Sigmoid colon (tissue), 6 donors: ENCODE measurements at regions not wholly inside any gene's neighbourhood (a gene's known extent, or its start where the extent isn't known, plus 50 kb on each side); places are given as distances from the start of the nearest gene placed in this dataset.

Experiments
- DNase-seq: peaks from one replicate; pipeline ENCODE4 v3.0.0-alpha.2; 2019
- H3K27ac ChIP-seq, 4 donors: fragments of 200-600 bp; sonication (generic); one replicate each; pipeline ENCODE4 v1.5.1; 2016 to 2019; ENCODE audit warnings: mild to moderate bottlenecking in 1 of 4
- H3K27me3 ChIP-seq, 3 donors: fragments of 200-600 bp; sonication (generic); one replicate each; pipeline ENCODE4 v1.5.1; 2019; ENCODE audit warnings: mild to moderate bottlenecking in 1 of 3
- H3K36me3 ChIP-seq, 4 donors: fragments of 200-600 bp; sonication (generic); one replicate each; pipeline ENCODE4 v1.5.1; 2016 to 2019
- H3K4me1 ChIP-seq, 4 donors: fragments of 200-600 bp; sonication (generic); one replicate each; pipeline ENCODE4 v1.5.1; 2017 to 2019
- H3K4me3 ChIP-seq, 4 donors: fragments of 200-600 bp; sonication (generic); one replicate each; pipeline ENCODE4 v1.5.1; 2017 to 2019; ENCODE audit warnings: mild to moderate bottlenecking in 2 of 4, moderate library complexity in 1 of 4
- H3K9me3 ChIP-seq, 4 donors: fragments of 200-600 bp in 3 of 4; sonication (generic) in 3 of 4; one replicate each; pipeline versions ENCODE4 v1.5.1 to v1.6.1; 2013 to 2019
- CTCF ChIP-seq, 4 experiments: fragments of 450-650 bp in 3 of 4; fragments of 200-600 bp in 1 of 4; IDR thresholded peaks; one replicate each; pipeline ENCODE4 v1.5.1; 2016 to 2019; ENCODE audit warnings: antibody characterized with exemption in 4 of 4, mild to moderate bottlenecking in 3 of 4, moderate library complexity in 2 of 4
- EP300 ChIP-seq, 4 donors: sonication (generic); formaldehyde crosslinking; IDR thresholded peaks; one replicate each; pipeline ENCODE4 v1.6.1; 2017; ENCODE audit warnings: antibody characterized with exemption in 4 of 4
- POLR2A ChIP-seq, 2 donors: fragments of 450-650 bp; IDR thresholded peaks; one replicate each; pipeline ENCODE4 v1.6.1; 2016; ENCODE audit warnings: antibody characterized with exemption in 2 of 2, mild to moderate bottlenecking in 2 of 2, moderate library complexity in 2 of 2
- POLR2AphosphoS5 ChIP-seq, 4 donors: sonication (generic); formaldehyde crosslinking; IDR thresholded peaks; one replicate each; pipeline ENCODE4 v1.6.1; 2017; ENCODE audit warnings: antibody characterized with exemption in 4 of 4
- WGBS, 2 donors: extraction: QIAGEN DNeasy Blood & Tissue Kit; methylation state at CpG; one replicate each; pipeline ENCODE4 v1.1.7; 2013; 5-methylcytosine and 5-hydroxymethylcytosine counted together
- intact Hi-C: fragments of 100-400 bp; cut with DNase I; formaldehyde crosslinking; loops from one replicate; pipeline ENCODE4 v1.15.1; 2023
- donor health status: healthy with polysubstance abuse.
- donor health status: healthy.

- Histone ChIP-seq H3K9me3 (no peaks in the 10 kb centered on the region), H3K27ac (no peak overlapping the region), H3K36me3 (no peaks in the 10 kb centered on the region), H3K4me3 (no peak overlapping the region), H3K4me1 (peaks cover 0 to 15% (median 4%) of the 10 kb centered on the region in 4 donors), H3K27me3 (peaks cover 0 to 3% (median 0%) of the 10 kb centered on the region in 3 donors)
- WGBS, 2 donors: 58 to 69% methylated on average over 7 of the region's 7 CpGs
- no peak for DNase-seq
- TF ChIP-seq EP300 (IDR thresholded peaks at IDR 0.05): no peak
- no peak for TF ChIP-seq POLR2A (IDR thresholded peaks at IDR 0.05)
- TF ChIP-seq CTCF (IDR thresholded peaks at IDR 0.05): no peak
- no peak for TF ChIP-seq POLR2AphosphoS5 (IDR thresholded peaks at IDR 0.05)
- intact Hi-C loops: loop anchor here (2.0 to 10.0 kb wide), 6 partner anchors 89 to 535 kb away; partner anchors contain the start of gene BCOR
Observed at GRCh38 chrX:40265936-40266335, 168.2 kb upstream of the BCOR start.

GRCh38 chrX:40263014-40263560 is 165.3 kb upstream of the BCOR start:
- H3K9me3 ChIP-seq: no peaks in the 10 kb centered on the region
- peaks cover 0 to 15% (median 4%) of the 10 kb centered on the region in 4 donors for H3K4me1 ChIP-seq
- no peak overlapping the region for H3K4me3 ChIP-seq
- H3K36me3 ChIP-seq: no peaks in the 10 kb centered on the region
- intact Hi-C loops: loop anchor here (10.0 kb wide), 2 partner anchors 168 to 198 kb away; partner anchors contain the start of gene BCOR
- H3K27me3 ChIP-seq: peaks cover 0 to 3% (median 0%) of the 10 kb centered on the region in 3 donors
- WGBS, 2 donors: 67 to 69% methylated on average over 8 of the region's 8 CpGs
- no peak overlapping the region for H3K27ac ChIP-seq
- TF ChIP-seq POLR2A (IDR thresholded peaks at IDR 0.05) (no peak), EP300 (IDR thresholded peaks at IDR 0.05) (no peak), POLR2AphosphoS5 (IDR thresholded peaks at IDR 0.05) (no peak), CTCF (IDR thresholded peaks at IDR 0.05) (no peak)
- DNase-seq: no peak

GRCh38 chrX:40262157-40263013 is 164.6 kb upstream of the BCOR start:
- Histone ChIP-seq H3K4me3 (no peak overlapping the region), H3K4me1 (peaks cover 0 to 11% (median 1%) of the 10 kb centered on the region in 4 donors), H3K9me3 (no peaks in the 10 kb centered on the region), H3K36me3 (no peaks in the 10 kb centered on the region), H3K27ac (no peak overlapping the region), H3K27me3 (peaks cover 0 to 3% (median 0%) of the 10 kb centered on the region in 3 donors)
- no peak for DNase-seq
- WGBS, 2 donors: 61 to 73% methylated on average over 13 of the region's 13 CpGs
- TF ChIP-seq CTCF (IDR thresholded peaks at IDR 0.05): no peak
- no peak for TF ChIP-seq EP300 (IDR thresholded peaks at IDR 0.05)
- TF ChIP-seq POLR2AphosphoS5 (IDR thresholded peaks at IDR 0.05): no peak
- TF ChIP-seq POLR2A (IDR thresholded peaks at IDR 0.05): no peak
- intact Hi-C loops: loop anchor here (10.0 kb wide), 2 partner anchors 168 to 198 kb away; partner anchors contain the start of gene BCOR

DNA sequence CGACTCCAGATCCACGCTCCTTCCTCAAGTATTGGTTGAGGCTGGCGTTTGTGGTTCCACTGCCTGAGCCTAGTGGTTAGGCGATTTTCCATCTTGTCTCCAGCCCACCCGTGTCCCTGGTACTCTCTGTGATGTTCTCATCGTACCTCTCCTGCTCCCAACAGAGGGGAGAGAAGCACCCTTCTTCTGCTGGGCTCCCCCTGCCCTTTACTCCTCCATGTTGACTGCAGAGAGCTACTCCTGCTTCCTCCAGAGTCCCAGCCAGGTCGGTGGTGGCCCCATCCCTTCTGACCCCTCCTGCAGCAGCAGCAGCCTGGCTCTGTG is 164.0 kb upstream of the BCOR start:
- Histone ChIP-seq H3K36me3 (no peaks in the 10 kb centered on the region), H3K4me3 (no peak overlapping the region), H3K4me1 (peaks cover 0 to 5% (median 0%) of the 10 kb centered on the region in 4 donors), H3K9me3 (no peaks in the 10 kb centered on the region), H3K27ac (no peak overlapping the region), H3K27me3 (peaks cover 0 to under 1% (median 0%) of the 10 kb centered on the region in 3 donors)
- no peak for TF ChIP-seq POLR2A (IDR thresholded peaks at IDR 0.05)
- no peak for TF ChIP-seq CTCF (IDR thresholded peaks at IDR 0.05)
- TF ChIP-seq POLR2AphosphoS5 (IDR thresholded peaks at IDR 0.05): no peak
- TF ChIP-seq EP300 (IDR thresholded peaks at IDR 0.05): no peak
- intact Hi-C loops: loop anchor here (10.0 kb wide), 2 partner anchors 167 to 197 kb away; partner anchors contain the start of gene BCOR
- DNase-seq: no peak
- WGBS, 2 donors: 90 to 92% methylated on average over 7 of the region's 7 CpGs
